Left ventricle myocardium superior (tissue), 1 donor: ENCODE measurements at regions not wholly inside any gene's neighbourhood (a gene's known extent, or its start where the extent isn't known, plus 50 kb on each side); places are given as distances from the start of the nearest gene placed in this dataset.
A peak's percentile ranks its signal among the peaks of the same experiment; 100 is the strongest.

Experiments
- ATAC-seq: fragments of 200-7000 bp; cut with Tn5 transposase; one replicate; pipeline ENCODE4 v1.9.1; 2020; ENCODE audit warnings: mild to moderate bottlenecking, moderate library complexity
- DNase-seq: peaks from one replicate; pipeline ENCODE4 v3.0.0-alpha.2; 2020
- intact Hi-C: fragments of 100-400 bp; cut with micrococcal nuclease; formaldehyde crosslinking; loops from one replicate; pipeline ENCODE4 v1.11.0; 2022
- donor health status: DM: no; HTN: yes; CAD: no; lungs with severe emphysema.

- no peak for ATAC-seq
- DNase-seq = no peak
- intact Hi-C loops = no loop called here
Measured at GRCh38 chr15:62809115-62809967, 233.2 kb upstream of the TPM1 start.

- intact Hi-C loops = no loop called here
- ATAC-seq = no peak
- no peak for DNase-seq
Measured at GRCh38 chr15:62809968-62810260, 232.6 kb upstream of the TPM1 start.

DNA sequence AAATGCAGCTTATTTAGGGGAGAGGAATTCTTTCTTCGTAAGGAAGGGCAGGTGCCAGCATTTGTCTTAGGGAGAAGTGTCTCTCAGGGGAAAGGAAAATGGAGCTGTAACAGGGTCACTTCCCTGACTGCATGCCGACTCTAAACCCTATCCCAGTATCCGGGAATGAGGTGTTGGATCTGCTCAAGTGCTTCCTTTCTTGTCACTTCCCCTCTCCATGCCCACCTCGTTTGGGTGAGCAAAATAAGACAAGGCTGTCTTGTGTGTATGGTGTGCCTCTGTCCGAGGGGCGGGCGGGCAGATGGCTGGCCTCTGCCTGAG is 230.1 kb upstream of the TPM1 start:
- no peak for DNase-seq
- ATAC-seq = no peak
- intact Hi-C loops = no loop called here

DNA sequence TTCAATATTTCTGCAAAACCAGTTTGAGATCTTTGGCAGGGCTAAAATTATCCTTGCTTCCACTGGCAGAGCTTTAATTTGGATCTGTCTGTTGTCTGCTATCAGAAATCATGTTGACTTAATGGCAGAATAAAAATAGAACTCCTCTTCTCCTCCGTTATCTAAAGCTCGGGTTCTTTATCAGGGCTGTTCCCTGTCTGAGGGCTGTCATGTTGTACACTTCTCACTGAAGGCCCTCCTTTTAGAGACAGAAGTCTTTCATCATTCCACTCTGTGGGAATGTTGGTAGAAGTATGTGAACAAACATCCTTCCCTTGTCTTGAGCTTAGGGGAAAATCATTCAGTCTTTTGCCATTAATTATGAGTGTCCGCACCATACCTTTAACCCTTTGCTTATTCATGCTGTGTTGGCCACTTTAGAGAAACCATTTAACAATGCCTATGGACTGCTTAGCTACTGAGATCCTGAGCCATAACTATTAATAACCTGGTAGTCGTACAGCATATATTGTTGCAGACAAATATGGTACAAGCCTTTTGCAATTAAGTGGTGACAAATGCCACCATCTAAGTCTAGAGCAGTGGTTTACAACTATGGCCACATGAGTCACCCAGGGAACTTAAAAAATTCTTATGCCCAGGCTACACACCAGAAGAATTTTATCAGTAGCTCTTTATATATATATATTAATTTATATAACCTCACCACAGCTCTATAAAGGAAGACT is 226.0 kb upstream of the TPM1 start:
- ATAC-seq (peak; percentile 93), DNase-seq (no peak)
- intact Hi-C loops = no loop called here

GRCh38 chr15:62818691-62819090 is 223.9 kb upstream of the TPM1 start:
- intact Hi-C loops = no loop called here
- ATAC-seq (no peak), DNase-seq (no peak)

GRCh38 chr15:62821384-62822131 is 221.0 kb upstream of the TPM1 start:
- intact Hi-C loops = no loop called here
- DNase-seq (no peak), ATAC-seq (no peak)

- DNase-seq = no peak
- ATAC-seq = no peak
- intact Hi-C loops = no loop called here
Measured at GRCh38 chr15:62822228-62822627, 220.3 kb upstream of the TPM1 start.

DNA sequence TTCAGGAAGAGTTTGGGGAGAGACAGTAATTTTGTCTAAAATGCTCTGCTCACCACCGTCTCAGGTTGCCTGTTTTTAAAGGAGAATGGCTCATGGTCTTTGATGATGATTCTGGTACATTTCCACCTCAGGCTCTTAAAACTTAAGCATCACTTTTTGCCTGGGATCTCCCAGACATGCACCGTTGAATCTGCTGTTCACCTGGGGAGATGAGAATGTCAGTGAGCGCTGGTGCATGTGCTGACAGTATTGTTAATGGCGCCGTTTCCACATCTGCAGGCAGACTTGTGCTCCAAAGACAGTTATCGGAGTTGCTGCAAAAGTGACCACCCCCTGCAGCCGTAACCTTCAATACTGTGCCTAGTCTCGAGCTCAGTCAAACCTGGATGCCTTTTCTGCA is 219.0 kb upstream of the TPM1 start:
- no peak for DNase-seq
- intact Hi-C loops = no loop called here
- no peak for ATAC-seq

DNA sequence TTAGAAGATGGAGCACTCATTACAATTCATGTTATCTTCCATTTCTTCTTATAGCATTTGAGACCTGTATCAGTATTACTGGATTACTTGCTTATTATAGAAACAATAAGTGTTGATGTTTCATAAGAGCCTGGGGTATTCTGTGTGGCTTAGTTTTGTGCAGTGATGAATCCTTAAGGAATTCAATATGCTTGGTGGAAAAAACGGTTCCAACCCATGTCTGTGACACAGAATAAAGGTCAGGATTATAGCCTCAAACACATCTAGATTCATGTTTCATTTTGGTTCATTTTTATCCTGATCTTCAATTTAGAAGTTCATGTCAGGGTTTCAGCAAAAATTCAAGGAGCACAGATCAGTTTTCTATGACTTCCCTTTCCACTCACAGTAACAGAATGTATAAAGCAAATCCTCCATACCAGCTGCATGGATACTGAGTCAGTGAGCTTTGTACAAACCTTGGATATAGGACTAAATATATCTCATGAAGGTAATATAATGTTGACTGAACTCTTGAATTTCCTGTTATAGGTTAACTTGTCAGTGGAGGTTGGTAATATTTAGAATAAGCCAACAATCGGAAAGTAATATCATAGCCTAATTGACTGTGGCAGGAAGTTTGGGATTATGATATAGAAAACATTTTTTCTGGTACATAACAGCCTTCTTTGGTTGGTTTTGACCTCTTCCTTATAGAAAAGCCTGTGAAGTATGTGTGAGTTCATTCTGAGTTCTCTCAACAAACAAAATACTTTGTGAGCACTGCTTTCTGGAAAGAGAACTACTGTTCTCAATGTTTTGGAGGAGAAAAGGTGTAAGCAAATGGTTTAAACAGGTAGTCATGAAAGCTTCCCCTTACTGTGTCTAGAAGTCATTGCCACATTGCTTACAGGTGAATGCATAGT is 218.2 kb upstream of the TPM1 start:
- DNase-seq (no peak), ATAC-seq (no peak)
- intact Hi-C loops = no loop called here

DNA sequence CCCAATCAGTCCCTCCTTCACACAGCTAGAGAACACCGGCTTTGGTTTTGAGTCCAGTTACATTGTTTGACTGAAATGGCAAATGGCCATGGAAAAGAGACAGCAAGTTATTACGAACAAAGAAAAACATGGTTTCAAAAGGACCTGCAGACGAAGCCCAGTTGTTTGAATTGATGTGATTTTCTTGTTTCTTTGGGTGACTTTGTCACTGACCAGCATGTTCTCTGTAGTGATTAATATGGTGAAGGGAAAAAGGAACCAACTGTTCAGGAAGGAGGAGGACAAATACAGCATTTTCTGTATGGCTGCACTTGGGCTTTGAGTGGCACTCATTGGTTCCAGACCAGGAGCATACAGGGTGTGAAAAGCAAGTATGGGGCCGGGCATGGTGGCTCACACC is 217.4 kb upstream of the TPM1 start:
- ATAC-seq (no peak), DNase-seq (no peak)
- intact Hi-C loops = no loop called here

DNA sequence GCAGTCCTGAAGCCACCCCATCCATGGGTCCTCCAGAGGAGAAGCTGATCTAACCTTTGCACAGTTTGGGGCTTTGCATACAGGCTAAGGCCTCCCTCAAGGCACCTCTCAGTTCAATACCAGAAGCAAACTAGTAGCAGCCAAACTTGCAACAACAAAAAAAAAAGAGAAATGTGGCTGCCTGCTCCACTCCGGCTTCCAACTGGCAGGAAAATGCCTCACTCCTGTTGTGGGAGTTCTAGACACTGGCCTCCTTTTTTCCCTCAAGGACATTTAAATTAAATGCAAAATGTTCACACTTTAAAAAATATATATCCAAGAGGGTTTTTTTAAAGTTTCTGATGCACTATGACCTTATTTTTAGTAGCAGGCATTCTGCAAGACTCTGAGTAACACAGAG is 216.0 kb upstream of the TPM1 start:
- intact Hi-C loops = no loop called here
- ATAC-seq (no peak), DNase-seq (no peak)

GRCh38 chr15:62828364-62828763 is 214.2 kb upstream of the TPM1 start:
- intact Hi-C loops = no loop called here
- no peak for DNase-seq
- ATAC-seq = no peak

- intact Hi-C loops = no loop called here
- ATAC-seq (no peak), DNase-seq (no peak)
Measured at GRCh38 chr15:62832231-62832630, 210.3 kb upstream of the TPM1 start.

DNA sequence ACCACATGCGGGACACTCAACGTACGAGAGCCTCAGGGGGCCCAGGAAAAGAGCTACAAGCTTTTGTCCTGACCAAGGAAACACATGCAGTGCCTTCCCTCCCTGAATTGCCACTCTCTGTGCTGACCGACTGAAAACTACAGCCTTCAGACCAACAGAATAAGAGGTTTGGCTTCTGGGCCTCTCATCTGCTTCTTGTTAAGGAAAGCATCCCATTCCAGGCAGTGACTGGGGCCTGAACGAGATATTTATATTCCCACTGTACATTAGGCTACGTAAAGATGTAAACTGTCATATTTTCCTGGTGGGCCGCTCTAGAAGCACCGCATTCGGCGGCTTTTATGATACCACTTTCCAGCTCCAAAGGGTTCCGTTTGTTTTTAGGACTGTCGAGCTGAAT is 208.9 kb upstream of the TPM1 start:
- intact Hi-C loops = no loop called here
- DNase-seq = no peak
- no peak for ATAC-seq

GRCh38 chr15:62834686-62835329 is 207.7 kb upstream of the TPM1 start:
- DNase-seq (no peak), ATAC-seq (peak; percentile 4)
- intact Hi-C loops = no loop called here

DNA sequence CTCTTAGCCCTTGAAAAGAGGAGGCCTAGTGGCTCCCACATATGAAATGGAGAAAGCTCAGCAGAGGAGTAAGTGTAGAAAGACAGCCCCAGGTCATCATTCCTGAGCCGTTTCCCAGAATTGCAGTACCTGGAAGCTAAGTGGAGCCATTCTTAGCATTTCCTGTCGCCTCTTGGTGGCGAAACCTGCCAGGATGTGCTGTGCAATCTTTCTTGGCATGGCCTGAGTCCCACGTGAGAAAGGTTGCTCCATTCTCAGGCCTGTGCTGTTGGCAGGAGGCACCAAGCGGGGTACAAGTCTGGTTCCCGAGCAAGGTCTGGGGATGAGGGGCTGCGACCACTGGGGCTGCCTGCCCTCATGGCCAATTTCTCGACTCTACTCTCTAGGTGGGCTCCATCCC is 207.2 kb upstream of the TPM1 start:
- ATAC-seq (peak; percentile 94), DNase-seq (peak; percentile 61)
- intact Hi-C loops = no loop called here

GRCh38 chr15:62835762-62836161 is 206.8 kb upstream of the TPM1 start:
- no peak for DNase-seq
- ATAC-seq = peak; percentile 11
- intact Hi-C loops = no loop called here

DNA sequence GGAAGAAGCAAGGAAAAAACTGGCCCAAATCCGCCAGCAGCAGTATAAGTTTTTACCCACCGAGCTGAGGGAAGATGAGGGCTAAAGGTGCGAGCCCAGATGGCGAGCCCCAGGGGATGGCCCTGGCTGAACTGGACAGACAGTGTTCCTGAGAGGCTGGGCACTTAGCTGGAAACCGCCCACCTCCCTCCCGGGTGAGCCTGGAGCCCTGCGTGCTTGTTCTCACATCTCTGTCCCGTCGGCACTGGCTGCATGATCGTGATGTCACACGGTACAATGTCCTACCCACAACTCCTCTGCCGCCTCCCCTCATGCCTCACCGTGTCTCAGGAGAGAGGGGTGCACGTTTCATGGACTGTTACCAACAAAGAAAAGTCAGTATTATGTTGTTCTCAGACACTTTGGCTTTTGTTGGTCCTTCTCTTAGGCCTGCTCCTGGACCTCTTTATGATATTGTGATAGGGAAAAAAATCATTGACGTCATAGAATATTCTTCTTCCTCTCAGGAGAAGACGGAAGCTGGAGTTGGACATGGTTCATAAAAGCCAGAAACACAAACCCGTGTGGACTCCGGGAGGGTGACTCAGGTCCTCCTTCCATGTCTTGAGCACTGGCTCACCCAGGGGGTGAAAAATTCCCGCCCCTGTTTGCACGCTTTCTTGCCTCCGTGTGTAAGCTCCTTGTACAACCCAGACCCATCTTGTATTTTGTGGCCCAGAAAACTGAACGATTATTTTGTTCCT is 201.8 kb upstream of the TPM1 start:
- DNase-seq (no peak), ATAC-seq (peak; percentile 2)

More for the DNA sequence above, 201.8 kb upstream of the TPM1 start:
- intact Hi-C loops = loop anchor here (10.0 kb wide), 1 partner anchor 204 kb away; the partner anchor contains the start of gene TPM1
